H1 (cell line): ENCODE measurements at regions not wholly inside any gene's neighbourhood (a gene's known extent, or its start where the extent isn't known, plus 50 kb on each side); places are given as distances from the start of the nearest gene placed in this dataset.

ENCODE experiments used
- ASH2L ChIP-seq: fragments of 200-600, 300-600 bp; sonication (generic); IDR thresholded peaks from one replicate; pipeline ENCODE4 v1.7.1; 2017; ENCODE audit warnings: low read length
- ATF3 ChIP-seq: IDR thresholded peaks from 2 replicates; pipeline ENCODE4 v1.6.1; 2011; ENCODE audit warnings: low read depth, mild to moderate bottlenecking, low read length; ENCODE audit not compliant: insufficient read depth
- NRF1 ChIP-seq: IDR thresholded peaks from 2 replicates; pipeline ENCODE4 v1.6.1; 2011; ENCODE audit warnings: mild to moderate bottlenecking, low read depth, low read length, improper control_type of control experiment
- PHF8 ChIP-seq: fragments of 200-600 bp; sonication (generic); conservative IDR thresholded peaks from 2 replicates; pipeline ENCODE4 v1.7.1; 2012; ENCODE audit warnings: low read depth, mild to moderate bottlenecking, inconsistent platforms, low read length, moderate library complexity
- SIRT6 ChIP-seq: IDR thresholded peaks from one replicate; pipeline ENCODE4 v1.7.1; 2012; ENCODE audit warnings: low read length, inconsistent platforms
- SUZ12 ChIP-seq: fragments of 200-600 bp; sonication (generic); IDR thresholded peaks from 2 replicates; pipeline ENCODE4 v1.6.1; 2012; ENCODE audit warnings: mild to moderate bottlenecking, inconsistent platforms, low read length, moderate library complexity, mixed read lengths
- TBP ChIP-seq: IDR thresholded peaks from 2 replicates; pipeline ENCODE4 v1.6.1; 2011; ENCODE audit warnings: low read depth, low read length, improper control_type of control experiment
- TF ChIP-seq, protein P1 (sequence below): fragments of 300-600 bp; sonication (generic); IDR thresholded peaks from 2 replicates; pipeline ENCODE4 v1.7.1; 2012; ENCODE audit warnings: low read length, moderate library complexity, mild to moderate bottlenecking, inconsistent platforms; ENCODE audit not compliant: insufficient replicate concordance
- TF ChIP-seq, protein P2 (sequence below): IDR thresholded peaks from 2 replicates; pipeline ENCODE4 v1.6.1; 2012; ENCODE audit warnings: inconsistent platforms

DNA sequence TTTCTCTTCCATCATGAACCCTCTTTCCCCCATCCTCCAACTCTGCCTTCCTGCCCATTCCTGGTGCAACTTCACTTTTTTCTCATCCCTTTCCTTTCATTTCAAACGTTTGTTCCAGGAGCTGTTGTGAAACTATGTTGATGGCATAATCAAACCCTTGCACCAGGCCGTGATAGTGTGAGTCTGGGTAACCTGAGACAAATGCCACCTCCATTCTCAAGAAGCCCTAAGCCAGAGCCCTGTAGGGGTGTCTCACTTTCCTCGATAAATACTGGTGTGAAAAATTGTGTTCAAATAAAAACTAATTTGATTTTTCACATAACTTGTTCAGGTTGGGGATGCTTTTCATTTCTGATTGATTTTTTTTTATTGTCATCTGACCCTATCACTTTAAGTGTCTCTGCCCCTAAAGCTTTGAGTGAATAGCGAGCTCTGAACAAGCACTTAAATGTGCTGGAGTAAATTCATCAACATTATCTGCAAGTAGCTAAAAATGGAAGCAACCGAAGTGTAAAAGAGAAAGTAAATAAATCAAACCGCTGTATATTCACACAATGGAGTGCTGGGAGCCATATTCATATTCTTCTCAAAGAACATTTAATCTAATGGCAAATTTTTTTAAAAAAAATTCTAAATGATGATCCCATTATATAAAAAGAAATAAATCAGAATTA lies 303.1 kb upstream of the CDYL start (continued):
- TF ChIP-seq, protein P1, sequence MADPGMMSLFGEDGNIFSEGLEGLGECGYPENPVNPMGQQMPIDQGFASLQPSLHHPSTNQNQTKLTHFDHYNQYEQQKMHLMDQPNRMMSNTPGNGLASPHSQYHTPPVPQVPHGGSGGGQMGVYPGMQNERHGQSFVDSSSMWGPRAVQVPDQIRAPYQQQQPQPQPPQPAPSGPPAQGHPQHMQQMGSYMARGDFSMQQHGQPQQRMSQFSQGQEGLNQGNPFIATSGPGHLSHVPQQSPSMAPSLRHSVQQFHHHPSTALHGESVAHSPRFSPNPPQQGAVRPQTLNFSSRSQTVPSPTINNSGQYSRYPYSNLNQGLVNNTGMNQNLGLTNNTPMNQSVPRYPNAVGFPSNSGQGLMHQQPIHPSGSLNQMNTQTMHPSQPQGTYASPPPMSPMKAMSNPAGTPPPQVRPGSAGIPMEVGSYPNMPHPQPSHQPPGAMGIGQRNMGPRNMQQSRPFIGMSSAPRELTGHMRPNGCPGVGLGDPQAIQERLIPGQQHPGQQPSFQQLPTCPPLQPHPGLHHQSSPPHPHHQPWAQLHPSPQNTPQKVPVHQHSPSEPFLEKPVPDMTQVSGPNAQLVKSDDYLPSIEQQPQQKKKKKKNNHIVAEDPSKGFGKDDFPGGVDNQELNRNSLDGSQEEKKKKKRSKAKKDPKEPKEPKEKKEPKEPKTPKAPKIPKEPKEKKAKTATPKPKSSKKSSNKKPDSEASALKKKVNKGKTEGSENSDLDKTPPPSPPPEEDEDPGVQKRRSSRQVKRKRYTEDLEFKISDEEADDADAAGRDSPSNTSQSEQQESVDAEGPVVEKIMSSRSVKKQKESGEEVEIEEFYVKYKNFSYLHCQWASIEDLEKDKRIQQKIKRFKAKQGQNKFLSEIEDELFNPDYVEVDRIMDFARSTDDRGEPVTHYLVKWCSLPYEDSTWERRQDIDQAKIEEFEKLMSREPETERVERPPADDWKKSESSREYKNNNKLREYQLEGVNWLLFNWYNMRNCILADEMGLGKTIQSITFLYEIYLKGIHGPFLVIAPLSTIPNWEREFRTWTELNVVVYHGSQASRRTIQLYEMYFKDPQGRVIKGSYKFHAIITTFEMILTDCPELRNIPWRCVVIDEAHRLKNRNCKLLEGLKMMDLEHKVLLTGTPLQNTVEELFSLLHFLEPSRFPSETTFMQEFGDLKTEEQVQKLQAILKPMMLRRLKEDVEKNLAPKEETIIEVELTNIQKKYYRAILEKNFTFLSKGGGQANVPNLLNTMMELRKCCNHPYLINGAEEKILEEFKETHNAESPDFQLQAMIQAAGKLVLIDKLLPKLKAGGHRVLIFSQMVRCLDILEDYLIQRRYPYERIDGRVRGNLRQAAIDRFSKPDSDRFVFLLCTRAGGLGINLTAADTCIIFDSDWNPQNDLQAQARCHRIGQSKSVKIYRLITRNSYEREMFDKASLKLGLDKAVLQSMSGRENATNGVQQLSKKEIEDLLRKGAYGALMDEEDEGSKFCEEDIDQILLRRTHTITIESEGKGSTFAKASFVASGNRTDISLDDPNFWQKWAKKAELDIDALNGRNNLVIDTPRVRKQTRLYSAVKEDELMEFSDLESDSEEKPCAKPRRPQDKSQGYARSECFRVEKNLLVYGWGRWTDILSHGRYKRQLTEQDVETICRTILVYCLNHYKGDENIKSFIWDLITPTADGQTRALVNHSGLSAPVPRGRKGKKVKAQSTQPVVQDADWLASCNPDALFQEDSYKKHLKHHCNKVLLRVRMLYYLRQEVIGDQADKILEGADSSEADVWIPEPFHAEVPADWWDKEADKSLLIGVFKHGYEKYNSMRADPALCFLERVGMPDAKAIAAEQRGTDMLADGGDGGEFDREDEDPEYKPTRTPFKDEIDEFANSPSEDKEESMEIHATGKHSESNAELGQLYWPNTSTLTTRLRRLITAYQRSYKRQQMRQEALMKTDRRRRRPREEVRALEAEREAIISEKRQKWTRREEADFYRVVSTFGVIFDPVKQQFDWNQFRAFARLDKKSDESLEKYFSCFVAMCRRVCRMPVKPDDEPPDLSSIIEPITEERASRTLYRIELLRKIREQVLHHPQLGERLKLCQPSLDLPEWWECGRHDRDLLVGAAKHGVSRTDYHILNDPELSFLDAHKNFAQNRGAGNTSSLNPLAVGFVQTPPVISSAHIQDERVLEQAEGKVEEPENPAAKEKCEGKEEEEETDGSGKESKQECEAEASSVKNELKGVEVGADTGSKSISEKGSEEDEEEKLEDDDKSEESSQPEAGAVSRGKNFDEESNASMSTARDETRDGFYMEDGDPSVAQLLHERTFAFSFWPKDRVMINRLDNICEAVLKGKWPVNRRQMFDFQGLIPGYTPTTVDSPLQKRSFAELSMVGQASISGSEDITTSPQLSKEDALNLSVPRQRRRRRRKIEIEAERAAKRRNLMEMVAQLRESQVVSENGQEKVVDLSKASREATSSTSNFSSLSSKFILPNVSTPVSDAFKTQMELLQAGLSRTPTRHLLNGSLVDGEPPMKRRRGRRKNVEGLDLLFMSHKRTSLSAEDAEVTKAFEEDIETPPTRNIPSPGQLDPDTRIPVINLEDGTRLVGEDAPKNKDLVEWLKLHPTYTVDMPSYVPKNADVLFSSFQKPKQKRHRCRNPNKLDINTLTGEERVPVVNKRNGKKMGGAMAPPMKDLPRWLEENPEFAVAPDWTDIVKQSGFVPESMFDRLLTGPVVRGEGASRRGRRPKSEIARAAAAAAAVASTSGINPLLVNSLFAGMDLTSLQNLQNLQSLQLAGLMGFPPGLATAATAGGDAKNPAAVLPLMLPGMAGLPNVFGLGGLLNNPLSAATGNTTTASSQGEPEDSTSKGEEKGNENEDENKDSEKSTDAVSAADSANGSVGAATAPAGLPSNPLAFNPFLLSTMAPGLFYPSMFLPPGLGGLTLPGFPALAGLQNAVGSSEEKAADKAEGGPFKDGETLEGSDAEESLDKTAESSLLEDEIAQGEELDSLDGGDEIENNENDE = no peak
- no peak for TF ChIP-seq ASH2L
- TF ChIP-seq PHF8 = no peak
- no peak for TF ChIP-seq ATF3
- TF ChIP-seq SIRT6 = no peak
- TF ChIP-seq SUZ12 = no peak
- no peak for TF ChIP-seq TBP
- TF ChIP-seq, protein P2, sequence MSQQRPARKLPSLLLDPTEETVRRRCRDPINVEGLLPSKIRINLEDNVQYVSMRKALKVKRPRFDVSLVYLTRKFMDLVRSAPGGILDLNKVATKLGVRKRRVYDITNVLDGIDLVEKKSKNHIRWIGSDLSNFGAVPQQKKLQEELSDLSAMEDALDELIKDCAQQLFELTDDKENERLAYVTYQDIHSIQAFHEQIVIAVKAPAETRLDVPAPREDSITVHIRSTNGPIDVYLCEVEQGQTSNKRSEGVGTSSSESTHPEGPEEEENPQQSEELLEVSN = no peak
- TF ChIP-seq NRF1 = no peak
